Natural killer cell treated with Interleukin-12 subunit alpha and Interleukin-12 subunit beta and Interleukin-15 and Interleukin-18, amount 100 ng/mL, for 72 hours (primary cell): ENCODE measurements at regions not wholly inside any gene's neighbourhood (a gene's known extent, or its start where the extent isn't known, plus 50 kb on each side); places are given as distances from the start of the nearest gene placed in this dataset.
"Not testable (repeated sequence)": the region's sequence is repeated elsewhere in the genome, so short reads cannot be mapped to it uniquely, and the experiment has no call there.

Experiments used
- ATAC-seq, 2 donors: fragments of 150-1000 bp; cut with Tn5 transposase in 1 of 2; sonication (Bioruptor Pico), chemical (Tn5 transposase) in 1 of 2; 2 replicates each; pipeline ENCODE4 v1.10.0; 2021
- DNase-seq: peaks from one replicate; pipeline ENCODE4 v3.0.0; 2022; ENCODE audit warnings: low spot score
- H3K27ac Mint-ChIP-seq, 2 donors: 1 replicate in 1 of 2; 2 replicates in 1 of 2; pipeline ENCODE4 v1.8.0; 2022; ENCODE audit warnings: mixed read lengths in 2 of 2, mild to moderate bottlenecking in 1 of 2, moderate library complexity in 1 of 2
- H3K27me3 Mint-ChIP-seq, 2 donors: 1 replicate in 1 of 2; 2 replicates in 1 of 2; pipeline ENCODE4 v1.8.0; 2022; ENCODE audit warnings: mixed read lengths in 2 of 2
- H3K36me3 Mint-ChIP-seq: one replicate; pipeline ENCODE4 v1.8.0; 2022; ENCODE audit warnings: mixed read lengths
- H3K4me1 Mint-ChIP-seq, 2 donors: 1 replicate in 1 of 2; 2 replicates in 1 of 2; pipeline ENCODE4 v1.8.0; 2022; ENCODE audit warnings: low read depth in 2 of 2, mixed read lengths in 2 of 2, mild to moderate bottlenecking in 1 of 2
- H3K4me3 Mint-ChIP-seq: one replicate; pipeline ENCODE4 v1.8.0; 2022; ENCODE audit warnings: mixed read lengths
- H3K9me3 Mint-ChIP-seq: 2 replicates; pipeline ENCODE4 v1.8.0; 2022; ENCODE audit warnings: mixed read lengths

- ATAC-seq (peak; percentile 78 to 84), DNase-seq (peak; percentile 61)
- H3K36me3 Mint-ChIP-seq, H3K4me3 Mint-ChIP-seq, H3K27ac Mint-ChIP-seq, H3K9me3 Mint-ChIP-seq, H3K27me3 Mint-ChIP-seq, H3K4me1 Mint-ChIP-seq: not testable (repeated sequence)
These were observed 50.7 kb downstream of the PPIAL4D start for GRCh38 chr1:145191272-145191675.

DNA sequence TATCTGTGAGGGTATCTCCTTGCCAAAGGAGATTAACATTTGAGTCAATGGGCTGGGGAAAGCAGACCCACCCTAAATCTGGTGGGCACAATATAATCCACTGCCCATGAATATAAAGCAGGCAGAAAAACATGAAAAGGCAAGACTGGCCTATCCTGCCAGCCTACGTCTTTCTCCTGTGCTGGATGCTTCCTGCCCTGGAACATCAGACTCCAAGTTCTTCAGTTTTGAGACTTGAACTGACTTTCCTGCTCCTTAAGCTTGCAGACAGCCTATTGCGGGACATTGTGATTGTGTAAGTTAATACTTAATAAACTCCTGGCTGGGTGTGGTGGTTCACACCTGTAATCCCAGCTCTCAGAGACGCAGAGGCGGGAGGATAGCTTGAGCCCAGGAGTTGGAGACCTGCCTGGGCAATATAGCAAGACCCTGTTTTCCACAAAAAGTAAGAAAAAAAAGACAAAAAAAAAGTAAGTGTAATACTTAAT is 52.4 kb downstream of the PPIAL4D start:
- H3K27me3 Mint-ChIP-seq, DNase-seq, ATAC-seq, H3K9me3 Mint-ChIP-seq, H3K4me1 Mint-ChIP-seq, H3K36me3 Mint-ChIP-seq, H3K4me3 Mint-ChIP-seq: not testable (repeated sequence)
- peak overlapping the region in 1 of 2 donors; percentile 51 for H3K27ac Mint-ChIP-seq

- H3K9me3 Mint-ChIP-seq, DNase-seq, H3K36me3 Mint-ChIP-seq, H3K4me1 Mint-ChIP-seq, ATAC-seq, H3K27me3 Mint-ChIP-seq, H3K4me3 Mint-ChIP-seq: not testable (repeated sequence)
- peak overlapping the region in 1 of 2 donors; percentile 51 for H3K27ac Mint-ChIP-seq
These were observed 53.0 kb downstream of the PPIAL4D start for GRCh38 chr1:145188869-145189542.

- not testable (repeated sequence) for H3K27me3 Mint-ChIP-seq, H3K36me3 Mint-ChIP-seq, H3K9me3 Mint-ChIP-seq, DNase-seq, H3K27ac Mint-ChIP-seq, H3K4me1 Mint-ChIP-seq, H3K4me3 Mint-ChIP-seq
- ATAC-seq: peak; percentile 81 to 88
These were observed 59.2 kb downstream of the PPIAL4D start for GRCh38 chr1:145182606-145183413.

DNA sequence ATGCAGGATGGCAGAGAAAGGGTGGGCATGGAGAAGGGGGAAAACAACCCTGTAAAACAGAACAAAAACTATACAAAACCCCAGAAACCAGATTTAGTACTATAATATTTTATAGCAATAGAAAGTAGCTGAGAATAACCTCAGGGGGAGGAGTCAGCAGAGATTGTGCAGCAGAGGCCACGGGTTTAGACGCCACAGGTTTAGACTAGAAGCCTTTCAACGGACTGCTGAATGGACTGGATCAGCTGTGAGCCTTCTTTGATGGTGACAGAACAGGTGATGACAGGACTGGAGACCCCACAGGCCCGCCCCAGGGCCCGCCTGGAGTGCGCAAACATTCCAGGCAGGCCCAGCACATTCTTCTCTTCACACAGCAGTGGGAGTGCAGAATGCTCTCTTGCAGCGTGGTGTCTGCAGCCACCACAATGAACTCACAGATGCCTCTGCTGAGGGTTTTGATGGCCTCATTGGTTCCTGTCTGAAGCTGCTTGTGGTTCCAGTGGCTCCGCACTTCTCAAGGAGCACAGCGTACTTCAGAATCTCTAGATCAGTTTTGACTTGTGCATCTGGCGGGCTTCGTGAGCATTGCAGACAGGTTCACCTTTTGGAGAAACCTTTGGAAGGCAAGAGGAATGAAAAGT is 65.6 kb downstream of the PPIAL4D start:
- ATAC-seq: peak; percentile 80 to 82
- H3K36me3 Mint-ChIP-seq, H3K27ac Mint-ChIP-seq: not testable (repeated sequence)

GRCh38 chr1:145174377-145174776 is 67.6 kb downstream of the PPIAL4D start:
- DNase-seq, ATAC-seq, H3K36me3 Mint-ChIP-seq, H3K4me1 Mint-ChIP-seq, H3K9me3 Mint-ChIP-seq, H3K4me3 Mint-ChIP-seq, H3K27ac Mint-ChIP-seq, H3K27me3 Mint-ChIP-seq: not testable (repeated sequence)

More for the DNA sequence above, 65.6 kb downstream of the PPIAL4D start:
- not testable (repeated sequence) for H3K9me3 Mint-ChIP-seq, H3K27me3 Mint-ChIP-seq, H3K4me1 Mint-ChIP-seq, H3K4me3 Mint-ChIP-seq, DNase-seq

GRCh38 chr1:145168220-145168848 is 72.6 kb downstream of the FAM72D start:
- H3K27ac Mint-ChIP-seq, H3K9me3 Mint-ChIP-seq, H3K4me1 Mint-ChIP-seq, H3K36me3 Mint-ChIP-seq, DNase-seq, ATAC-seq, H3K4me3 Mint-ChIP-seq, H3K27me3 Mint-ChIP-seq: not testable (repeated sequence)

DNA sequence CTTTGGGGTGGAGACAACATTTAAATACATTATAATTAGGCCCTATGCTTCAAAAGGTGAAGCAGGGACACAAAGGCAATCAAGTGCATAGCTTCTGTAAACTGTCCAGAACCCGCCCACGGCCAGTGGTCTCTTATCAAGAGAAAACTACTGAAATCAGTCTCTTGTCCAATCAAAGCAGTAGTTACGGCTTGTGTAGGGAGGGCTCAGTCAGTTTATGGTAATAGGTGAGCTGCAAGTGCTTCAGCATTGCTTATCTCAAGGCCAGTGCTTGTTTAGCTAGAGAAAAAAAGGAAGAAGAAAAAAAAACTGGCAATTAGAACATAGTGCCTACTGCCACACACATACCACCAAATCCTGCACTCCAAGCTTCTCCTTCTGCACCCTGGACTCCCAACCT is 68.6 kb downstream of the FAM72D start:
- H3K4me3 Mint-ChIP-seq, H3K36me3 Mint-ChIP-seq, H3K27me3 Mint-ChIP-seq, H3K4me1 Mint-ChIP-seq, ATAC-seq, H3K9me3 Mint-ChIP-seq, H3K27ac Mint-ChIP-seq, DNase-seq: not testable (repeated sequence)
